GM19324 (cell line): ENCODE measurements at regions not wholly inside any gene's neighbourhood (a gene's known extent, or its start where the extent isn't known, plus 50 kb on each side); places are given as distances from the start of the nearest gene placed in this dataset.
"Not testable (repeated sequence)": the region's sequence is repeated elsewhere in the genome, so short reads cannot be mapped to it uniquely, and the experiment has no call there.

ENCODE experiments used
- ATAC-seq: cut with Tn5 transposase; IDR thresholded peaks from one replicate; pipeline ENCODE4 v1.9.1; 2021; ENCODE audit warnings: mild to moderate bottlenecking, moderate library complexity; ENCODE audit not compliant: unreplicated experiment, low FRiP score

DNA sequence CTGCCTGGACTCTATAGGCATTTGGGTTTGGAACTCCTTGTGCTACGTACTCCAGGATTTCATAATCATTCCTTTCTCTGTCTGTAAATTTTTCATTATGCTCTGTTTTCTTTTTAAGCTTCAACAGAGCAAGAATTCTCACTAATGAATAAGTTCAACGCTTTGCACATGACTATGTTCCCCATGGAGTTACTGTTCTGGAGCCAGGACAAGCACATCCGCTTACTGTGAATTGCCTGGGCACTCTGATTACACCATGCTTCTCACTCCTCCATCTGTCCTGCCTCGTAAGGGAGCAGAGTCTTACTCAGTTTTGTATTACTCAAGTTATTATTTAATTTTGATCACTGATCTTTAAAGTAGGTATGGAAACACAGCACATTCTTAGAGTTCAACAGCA is 472.7 kb downstream of the RAP2B start:
- no peak for ATAC-seq

DNA sequence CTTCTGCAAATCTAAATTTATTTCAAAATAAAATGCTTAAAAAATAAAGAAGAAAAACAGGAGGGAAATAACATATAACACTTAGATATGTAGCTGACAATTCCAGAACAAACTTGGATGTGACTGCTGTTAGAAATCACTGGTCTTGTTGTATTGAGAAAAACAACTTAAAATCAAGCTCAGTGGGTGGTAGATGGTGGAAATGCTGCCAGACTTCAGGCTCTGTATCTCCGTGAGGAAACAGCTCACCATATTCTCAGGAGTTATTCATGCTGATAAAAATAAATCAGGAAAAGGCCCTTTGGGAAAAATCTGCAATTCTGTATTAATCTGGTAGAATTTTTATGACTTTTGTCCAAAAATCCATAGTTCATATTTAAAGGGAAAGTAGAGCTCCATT is 477.6 kb downstream of the RAP2B start:
- no peak for ATAC-seq

DNA sequence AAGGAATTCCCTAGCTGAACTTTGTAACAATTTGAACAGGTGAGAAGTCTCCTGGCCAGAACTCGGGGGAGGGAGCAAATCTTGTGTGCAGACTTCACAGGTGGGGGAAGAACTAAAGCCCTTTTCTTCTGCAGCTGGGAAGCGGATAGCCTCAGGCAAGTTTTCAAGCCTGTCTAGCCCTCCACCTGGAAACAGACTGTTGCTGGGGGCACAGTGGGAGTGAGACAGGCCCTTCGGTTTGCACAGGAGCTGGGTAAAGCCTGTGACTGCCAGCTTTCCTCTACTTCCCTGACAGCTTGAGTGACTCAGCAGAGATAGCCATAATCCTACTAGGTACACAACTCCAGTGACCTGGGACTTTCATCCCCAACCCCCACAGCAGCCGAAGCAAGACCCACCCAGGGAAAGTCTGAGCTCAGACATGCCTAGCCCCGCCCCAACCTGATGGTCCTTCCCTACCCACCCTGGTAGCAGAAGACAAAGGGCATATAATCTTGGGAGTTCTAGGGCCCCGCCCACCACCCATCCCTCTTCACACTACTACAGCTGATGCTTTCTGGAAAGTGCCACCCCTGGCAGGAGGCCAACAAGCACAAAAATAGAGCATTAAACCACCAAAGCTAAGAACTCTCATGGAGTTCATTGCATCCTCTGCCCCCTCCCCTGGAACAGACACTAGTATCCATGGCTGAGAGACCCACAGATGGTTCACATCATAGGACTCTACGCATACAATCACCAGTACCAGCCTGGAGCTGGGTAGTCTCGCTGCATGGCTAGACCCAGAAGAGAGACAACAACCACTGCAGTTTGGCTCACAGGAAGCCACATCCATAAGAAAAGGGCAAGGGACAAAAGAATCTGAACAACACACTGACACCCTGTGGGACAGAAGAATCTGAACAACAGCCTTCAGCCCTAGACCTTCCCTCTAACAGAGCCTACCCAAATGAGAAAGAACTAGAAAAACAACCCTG is 479.0 kb downstream of the RAP2B start:
- no peak for ATAC-seq

DNA sequence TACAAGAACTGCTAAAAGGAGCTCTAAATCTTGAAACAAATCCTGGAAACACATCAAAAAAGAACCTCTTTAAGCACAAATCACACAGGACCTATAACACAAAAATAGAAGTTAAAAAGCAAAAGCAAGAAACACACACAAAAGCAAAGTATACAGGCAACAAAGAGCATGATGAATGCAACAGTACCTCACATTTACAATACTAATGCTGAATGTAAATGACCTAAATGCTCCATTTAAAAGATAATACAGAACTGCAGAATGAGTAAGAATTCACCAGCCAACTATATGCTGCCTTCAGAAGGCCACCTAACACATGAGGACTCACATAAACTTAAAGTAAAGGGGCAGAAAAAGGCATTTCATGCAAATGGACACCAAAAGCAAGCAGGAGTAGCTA is 478.6 kb upstream of the ARHGEF26 start:
- ATAC-seq, result not testable (repeated sequence)

DNA sequence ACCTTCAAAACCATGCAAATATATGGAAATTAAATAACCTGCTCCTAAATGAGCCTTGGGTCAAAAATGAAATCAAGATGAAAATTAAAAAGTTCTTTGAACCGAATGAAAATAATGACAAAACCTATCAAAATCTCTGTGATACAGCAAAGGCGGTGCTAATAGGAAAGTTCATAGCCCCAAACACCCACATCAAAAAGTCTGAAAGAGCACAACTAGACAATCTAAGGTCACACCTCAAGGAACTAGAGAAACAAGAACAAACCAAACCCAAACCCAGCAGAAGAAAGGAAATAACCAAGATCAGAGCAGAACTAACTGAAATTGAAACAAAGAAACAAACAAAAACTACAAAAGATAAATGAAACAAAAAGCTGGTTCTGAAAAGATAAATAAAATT is 477.7 kb upstream of the ARHGEF26 start:
- ATAC-seq, result not testable (repeated sequence)

DNA sequence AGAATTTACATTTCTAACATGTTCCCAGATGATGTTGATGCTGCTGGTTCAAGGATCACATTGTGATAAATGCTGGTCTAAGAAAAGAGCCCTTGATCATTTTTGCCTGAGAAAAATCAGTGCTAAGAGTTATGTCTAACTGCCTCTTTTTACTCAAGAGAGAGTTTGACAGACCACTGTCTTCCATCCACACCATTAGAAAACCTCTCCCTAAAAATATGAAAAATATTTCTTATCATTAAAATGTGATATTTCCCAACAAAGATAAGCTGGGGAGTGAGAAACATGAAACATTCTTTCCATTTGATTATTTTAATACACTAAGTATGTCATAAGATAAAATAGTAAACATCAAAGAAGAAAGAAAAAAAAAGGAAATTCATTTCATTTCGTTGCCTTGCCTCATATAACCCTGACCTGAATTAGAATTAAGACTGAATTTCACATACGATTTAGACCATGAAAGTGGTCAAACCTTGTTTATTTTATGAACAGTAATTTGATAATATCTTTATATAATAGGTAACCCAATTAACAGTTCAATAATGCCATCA is 471.8 kb upstream of the ARHGEF26 start:
- no peak for ATAC-seq

DNA sequence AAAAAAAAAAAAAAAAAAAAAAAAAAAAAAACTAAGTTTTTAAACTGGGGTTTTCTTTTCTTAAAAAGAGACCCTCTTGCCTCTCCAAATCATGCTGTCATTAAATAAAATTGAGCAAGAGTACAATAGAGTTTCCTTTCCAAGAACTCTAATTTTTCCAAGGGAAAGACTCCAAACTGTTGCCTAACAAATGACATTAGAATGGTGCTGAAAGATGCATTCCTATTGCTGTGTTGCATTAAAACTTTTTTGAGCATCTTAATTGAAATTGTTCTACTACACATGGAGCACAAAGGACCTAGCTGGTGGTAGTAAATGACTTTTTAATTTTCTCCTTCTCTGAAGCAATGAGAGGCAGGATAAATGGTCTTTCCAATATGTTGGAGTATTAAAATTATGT is 469.1 kb upstream of the ARHGEF26 start:
- ATAC-seq, result no peak

DNA sequence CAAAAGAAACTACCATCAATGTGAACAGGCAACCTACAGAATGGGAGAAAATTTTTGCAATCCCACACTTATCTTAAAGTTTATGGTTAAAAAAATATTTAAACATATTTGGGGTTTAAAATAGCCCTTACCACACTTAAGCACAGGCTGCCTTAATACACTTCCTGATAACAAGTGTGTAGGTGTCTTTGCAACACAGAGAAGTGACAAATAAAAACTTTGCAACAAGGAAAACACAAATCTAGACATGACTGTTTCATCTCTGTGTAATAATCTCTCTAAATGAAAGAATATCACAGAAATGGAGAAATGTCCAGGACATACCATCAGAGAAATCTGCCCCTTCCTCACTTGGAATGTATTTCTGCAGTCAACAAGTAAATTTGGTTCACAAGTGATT is 464.1 kb upstream of the ARHGEF26 start:
- ATAC-seq, result no peak

DNA sequence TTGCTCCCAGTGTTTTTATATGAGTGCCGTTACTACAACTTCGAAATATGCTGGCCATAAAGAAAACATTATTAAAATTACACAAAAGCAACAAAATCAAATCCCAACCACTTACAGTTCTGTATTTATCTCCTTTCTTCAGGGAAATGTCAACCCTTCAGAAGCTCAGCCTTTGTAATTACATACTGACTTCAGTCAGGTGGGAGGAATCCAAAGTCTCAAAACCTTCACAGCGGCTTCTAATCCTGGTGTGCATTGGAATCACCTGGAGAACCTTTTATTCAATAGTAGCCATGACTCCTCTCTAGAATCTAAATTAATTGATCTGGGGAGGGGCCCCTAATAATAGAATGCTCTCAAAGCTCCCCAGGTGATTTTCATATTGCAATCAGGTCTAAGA is 463.7 kb upstream of the ARHGEF26 start:
- ATAC-seq, result no peak

DNA sequence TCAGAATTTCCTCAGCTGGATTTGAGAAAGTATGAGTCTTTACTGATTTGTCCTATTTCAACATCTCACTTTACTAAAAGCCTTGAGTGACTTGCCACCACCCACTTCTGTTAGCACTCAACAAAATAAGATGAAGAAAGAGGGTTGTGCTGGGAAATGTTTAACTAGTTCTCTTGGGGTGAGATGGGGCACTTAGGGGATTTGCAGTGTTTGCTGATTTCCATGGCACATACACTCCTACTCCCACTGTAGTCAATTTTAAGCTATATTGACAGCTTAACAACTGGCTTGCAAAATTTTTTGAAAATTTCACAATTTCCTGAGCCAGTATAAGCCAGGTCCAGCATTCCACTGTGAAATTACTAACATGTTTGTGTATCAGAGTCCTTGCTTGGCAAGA is 463.1 kb upstream of the ARHGEF26 start:
- ATAC-seq, result no peak

DNA sequence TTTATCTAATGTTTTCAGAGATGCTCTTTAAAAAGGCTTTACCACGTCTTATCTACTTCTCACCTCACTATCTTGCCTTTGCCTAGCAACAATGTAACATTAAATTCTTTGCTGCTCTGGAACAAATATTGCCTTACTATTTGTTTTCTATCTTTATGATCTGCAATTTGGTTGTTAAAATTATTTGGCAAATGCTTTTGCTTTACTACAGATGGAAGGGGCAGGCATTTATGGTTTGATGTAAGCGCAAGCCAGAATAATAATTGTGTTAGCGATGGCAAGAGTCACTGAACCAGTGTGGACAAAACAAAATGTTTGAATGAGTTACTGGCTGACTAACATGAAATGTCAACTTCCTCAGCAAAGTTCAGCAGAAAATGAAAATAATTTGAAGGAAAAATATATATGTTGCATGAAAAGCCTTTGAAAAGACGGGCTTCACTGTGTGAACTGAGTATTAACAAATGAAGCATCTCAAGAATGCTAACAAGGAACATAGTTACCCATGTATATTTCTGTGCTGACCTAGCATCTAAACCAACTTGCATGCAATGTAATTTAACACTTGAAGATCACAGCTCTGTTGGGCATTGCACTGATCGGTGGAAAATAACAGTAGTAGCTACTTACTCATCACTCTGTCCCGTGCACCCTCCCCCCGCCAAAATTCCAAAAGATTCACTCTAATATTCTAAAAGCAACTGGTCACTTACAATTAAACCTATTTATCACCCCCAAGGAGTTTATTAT is 454.0 kb upstream of the ARHGEF26 start:
- ATAC-seq, result no peak

DNA sequence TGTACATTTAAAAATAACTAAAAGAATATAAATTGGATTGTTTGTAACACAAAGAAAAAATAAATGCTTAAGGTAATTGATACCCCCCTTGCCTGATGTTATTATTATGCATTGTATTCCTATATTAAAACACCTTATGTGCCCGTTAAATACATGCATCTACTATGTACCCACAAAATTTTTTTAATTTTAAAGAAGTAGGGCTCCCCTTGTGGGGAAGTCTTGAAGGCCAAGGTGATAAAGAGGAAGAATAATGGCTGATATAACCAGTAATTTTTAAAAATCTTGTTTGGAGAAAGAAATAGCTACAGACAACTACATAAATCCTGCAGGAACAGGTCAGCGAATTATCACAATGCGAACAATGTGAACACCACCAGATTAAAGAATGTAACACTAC is 451.7 kb upstream of the ARHGEF26 start:
- no peak for ATAC-seq

DNA sequence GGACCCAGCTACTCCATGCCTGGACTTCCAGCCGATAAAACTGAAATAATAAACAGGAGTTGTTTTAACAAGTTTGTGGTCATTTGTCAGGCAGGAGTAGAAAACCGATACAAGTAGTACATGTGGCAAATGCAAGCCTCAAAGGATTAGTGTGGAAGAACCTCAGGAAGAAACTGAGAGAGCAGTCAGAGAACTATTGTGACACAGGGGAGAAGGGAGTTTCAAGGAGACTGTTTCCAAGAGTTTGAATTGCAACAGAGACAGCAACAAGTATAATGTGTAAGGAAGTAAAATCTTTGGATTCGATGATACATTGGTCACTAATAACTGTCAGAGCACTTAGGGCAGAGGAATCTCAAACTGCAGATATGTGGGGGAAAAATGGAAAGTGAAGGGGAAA is 450.6 kb upstream of the ARHGEF26 start:
- ATAC-seq, result no peak

DNA sequence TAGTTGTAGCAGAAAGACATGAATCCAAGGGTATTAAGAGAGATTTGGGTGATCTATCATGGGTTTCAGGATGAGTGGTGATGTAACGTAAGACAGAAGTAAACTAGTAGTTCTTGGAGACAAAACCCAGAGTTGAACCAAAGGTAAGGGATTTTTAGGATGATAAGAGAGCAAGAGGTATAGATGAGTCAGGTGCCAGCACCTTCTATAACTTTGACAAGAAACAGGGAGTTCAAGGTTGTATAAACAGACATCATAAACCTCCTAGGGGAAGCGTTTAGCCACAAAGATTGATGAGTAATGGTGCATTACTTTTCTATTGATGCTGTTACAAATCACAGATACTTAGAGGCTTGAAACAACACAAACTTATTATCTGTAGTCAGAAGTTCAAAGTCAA is 447.3 kb upstream of the ARHGEF26 start:
- ATAC-seq, result no peak

DNA sequence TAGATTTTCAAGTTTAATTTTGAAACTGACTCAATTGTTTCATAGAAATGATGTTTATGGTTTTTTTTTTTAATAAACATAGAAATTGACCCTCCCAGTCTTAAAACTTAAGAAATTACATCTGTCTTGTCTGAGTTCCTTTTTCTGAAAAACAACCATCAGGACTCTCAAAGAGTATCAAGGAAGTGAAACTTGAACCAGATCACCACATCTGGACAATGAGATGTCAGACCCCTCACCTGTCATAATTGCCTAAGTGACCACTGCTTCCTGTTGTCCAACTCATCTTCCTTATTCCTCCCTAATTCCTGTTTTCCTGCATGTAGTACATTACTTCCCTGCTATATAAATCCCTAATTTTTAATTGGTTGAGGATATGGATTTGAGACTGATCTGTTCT is 441.5 kb upstream of the ARHGEF26 start:
- no peak for ATAC-seq

DNA sequence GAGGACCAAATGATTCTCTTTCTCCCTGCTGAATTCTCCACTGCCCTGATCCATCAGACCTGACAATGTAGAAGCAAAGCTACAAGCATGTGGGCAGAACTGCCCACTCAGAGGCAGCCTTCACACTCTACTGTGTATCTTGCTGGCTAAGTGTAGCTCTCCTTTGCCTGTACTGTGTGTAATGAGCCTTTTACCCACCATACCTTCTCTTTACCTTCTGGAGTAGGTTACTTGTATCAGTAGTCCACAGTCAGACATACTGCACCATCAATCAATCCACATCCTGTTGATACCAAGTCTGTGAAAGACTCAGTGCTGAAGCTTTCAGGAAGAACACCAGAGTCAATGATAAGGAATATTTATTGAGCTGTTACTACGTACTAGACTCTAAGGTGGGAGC is 440.7 kb upstream of the ARHGEF26 start:
- ATAC-seq, result no peak

DNA sequence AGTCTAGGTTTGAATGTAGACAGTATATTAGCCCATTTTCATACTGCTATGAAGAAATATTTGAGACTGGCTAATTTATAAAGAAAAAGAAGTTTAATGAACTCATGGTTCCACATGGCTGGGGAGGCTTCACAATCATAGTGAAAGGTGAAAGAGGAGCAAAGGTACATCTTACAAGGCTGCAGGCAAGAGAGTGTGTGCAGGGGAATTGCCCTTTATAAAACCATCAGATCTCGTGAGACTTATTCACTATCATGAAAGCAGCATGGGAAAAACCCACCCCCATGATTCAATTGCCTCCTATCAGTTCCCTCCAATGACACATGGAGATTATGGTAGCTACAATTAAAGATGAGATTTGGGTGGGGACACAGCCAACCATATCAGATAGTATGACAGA is 440.1 kb upstream of the ARHGEF26 start:
- no peak for ATAC-seq

DNA sequence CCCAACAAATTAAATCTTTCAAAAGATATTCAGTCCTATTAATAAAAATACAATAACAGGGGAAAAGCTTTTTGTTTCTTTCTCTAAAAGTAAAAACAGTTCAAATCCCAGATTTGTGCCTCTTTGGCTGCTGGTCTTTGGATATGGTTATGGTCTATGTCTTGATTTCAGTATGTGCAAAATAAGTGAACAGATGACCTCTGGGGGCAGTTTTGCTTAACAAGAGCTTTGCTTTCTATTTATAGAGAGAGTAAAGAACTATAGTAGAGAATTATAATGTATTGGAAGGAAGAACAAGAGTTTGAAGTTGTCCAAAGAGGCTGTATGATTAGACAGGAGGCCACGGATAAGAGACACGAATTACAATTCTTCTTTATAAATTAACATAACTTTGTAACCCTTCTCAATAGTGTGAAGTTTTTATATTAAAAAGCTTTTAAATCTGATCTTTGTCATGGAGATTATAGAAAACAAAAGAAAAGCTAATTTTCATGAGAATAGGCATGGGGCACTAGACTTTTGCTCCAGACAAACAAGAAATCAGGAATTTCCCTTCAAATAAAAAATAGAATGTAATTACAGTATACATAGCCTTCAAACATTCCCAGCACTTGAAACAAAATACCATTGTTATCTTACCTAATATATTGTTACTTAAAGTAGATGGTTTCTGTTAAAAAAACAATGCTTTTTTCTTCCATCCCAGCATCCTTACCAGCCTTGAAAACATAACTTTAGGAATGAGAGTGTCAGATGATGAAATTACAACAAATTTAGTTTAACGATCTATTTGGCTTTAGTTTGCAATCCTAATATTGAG is 432.7 kb upstream of the ARHGEF26 start:
- ATAC-seq, result no peak

DNA sequence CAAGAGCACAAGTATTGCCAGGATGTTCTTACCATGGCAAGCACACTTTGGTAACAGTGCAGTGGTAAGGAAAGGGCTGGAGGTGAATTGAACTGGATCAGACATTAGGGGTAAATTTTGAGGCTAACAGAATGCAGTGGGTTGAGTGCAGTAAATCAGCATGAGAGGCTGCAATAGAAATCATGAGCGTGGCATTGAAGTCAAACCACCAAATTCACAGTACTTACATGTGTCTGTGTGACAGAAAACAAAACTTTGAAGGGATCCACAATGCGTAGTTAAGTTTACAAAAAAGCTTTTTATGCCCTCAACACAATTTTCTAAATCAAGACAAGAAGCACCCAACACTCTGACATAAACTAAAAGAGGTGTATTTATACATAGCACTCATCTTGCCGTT is 428.0 kb upstream of the ARHGEF26 start:
- no peak for ATAC-seq

DNA sequence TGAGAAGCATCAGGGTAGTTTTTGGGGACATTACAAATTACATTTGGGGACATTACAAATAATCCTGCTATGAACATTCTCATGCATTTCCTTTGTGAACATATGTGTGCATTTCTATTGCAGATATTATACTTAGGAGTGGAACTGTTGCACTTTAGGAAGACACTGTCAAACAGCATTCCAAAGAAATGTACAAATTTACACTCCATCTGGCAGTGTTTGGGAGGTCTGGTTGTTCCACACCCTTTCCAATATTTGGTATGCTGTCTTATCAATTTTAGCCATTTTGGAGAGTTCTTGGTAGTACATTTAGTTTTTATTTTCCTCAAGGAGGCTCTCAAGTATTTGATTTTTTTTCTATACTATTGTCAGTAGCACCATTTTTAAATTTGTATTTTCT is 419.1 kb upstream of the ARHGEF26 start:
- no peak for ATAC-seq

DNA sequence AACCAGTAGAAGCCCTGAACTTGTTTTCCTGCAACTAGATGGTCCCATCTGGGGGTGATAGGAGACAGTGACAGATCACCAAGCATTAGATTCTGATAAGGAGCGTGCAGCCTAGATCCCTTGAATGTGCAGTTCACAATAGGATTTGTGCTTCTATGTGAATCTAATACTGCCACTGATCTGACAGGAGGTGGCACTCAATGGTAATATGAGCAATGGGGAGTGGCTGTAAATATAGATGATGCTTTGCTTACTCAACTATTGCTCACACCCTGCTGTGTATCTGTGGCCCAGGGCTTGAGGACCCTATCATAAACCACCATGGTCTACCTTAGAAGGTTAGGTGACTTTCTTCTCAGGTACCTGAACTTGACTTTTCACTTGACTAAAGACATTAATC is 417.1 kb upstream of the ARHGEF26 start:
- no peak for ATAC-seq
